ENCODE measurements at regions not wholly inside any gene's neighbourhood (a gene's known extent, or its start where the extent isn't known, plus 50 kb on each side); places are given as distances from the start of the nearest gene placed in this dataset.
"Not testable (repeated sequence)": the region's sequence is repeated elsewhere in the genome, so short reads cannot be mapped to it uniquely, and the experiment has no call there.

DNA sequence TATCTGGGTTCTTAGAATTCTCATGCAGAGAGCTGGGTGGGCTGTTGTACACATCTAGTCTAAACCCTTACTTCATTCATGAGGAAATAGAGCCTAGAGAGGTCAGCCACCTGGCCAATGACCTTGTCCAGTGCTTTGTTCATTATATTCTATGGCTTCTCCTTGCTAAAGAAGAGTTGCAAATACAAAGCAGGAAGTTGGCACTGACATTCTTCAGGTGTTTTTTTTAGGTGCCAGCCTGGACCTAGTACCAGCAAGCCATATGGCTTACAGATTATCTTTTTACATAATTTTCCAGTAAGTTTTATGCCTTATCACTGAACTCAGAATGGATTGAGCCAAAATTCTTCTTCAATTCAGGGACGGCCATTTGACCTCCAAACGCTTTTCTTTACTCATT is 54.7 kb upstream of the PGM2 start:
- no peak for DNase-seq (ENCODE audit: low read depth)

DNA sequence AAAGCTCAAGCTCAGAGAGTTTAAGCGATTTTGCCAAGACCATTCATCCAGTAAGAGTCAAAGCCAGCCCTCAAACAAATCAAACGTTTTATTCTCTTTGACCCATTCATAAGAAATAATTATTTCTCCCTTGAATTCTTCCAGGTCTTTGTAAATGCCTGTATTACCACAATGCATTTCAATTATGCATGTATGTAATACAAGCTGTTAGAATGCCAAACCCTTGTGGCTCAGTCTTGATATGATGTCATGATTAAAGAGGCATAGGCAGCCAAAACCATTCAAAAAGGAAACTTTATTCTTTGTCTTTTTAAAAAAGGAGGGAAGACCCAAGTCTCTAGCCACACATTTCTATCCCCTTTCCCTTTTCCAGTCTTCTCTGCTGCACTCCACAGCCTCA is 56.5 kb upstream of the PGM2 start:
- DNase-seq (ENCODE audit: low read depth), result peak; percentile 37

DNA sequence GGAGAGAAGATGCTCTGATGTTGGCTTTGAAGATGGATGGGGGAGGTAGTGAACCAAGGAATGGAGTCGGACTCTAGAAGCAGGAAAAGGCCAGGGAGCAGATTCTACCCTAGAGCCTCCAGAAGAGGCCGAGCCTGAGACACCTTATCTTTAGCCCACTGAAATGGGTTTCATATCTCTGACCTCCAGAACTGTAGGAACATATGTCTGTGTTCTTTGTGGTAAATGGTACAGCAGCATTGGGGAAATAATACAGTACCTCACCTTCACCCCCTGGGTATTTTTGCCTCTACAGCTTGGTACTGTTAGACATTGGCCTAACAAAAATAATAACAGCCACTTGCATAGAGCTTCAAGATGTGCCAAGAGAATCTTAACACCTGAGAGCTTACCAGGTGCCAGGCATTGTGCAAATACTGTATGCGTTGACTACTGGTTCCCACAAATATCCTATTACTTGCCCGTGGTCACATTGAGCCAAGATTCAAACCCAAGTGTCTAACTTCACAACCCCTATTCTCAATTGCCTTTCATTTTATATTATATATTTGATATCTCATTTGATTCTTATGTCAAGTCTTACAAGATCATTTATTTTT is 57.0 kb upstream of the PGM2 start:
- no peak for DNase-seq (ENCODE audit: low read depth)

DNA sequence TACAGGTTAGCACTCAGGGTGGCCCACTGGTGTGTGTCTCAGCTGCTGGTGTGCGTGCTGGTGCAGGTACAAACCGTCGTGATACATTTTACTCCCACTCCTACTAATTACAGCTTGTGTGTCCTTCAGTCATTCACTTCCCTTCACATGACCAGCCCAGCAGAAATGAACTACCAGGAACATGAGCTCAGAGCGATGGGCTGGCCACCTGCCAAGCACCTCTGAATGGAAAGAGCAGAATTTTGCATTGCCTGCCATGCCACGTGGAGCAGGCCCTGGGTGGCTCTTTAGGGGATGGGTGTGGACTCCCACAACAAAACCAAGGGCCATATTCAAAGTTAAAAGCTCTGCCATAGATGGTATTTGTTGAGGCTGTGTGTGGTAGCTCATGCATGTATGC is 58.9 kb upstream of the PGM2 start:
- DNase-seq (ENCODE audit: low read depth), result no peak

DNA sequence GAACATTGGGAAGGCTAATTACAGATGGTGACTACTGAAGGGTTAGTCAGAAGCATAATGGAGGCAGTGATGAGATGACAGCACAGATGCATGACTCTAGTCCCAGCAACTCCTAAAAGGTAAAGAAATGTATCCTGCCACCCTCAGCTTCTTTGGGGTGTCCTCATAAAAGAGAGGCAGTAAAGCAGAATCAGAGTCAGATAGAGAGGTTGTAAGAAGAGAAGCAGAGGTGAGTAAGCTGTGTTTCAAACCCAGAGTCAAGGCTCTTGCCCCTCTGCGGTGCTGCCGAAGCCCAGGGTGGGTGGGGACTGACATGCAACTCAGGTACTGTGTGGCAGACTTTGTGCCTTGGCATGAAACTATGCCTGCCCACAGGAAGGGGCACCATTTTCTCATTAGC is 59.5 kb upstream of the PGM2 start:
- no peak for DNase-seq (ENCODE audit: low read depth)

DNA sequence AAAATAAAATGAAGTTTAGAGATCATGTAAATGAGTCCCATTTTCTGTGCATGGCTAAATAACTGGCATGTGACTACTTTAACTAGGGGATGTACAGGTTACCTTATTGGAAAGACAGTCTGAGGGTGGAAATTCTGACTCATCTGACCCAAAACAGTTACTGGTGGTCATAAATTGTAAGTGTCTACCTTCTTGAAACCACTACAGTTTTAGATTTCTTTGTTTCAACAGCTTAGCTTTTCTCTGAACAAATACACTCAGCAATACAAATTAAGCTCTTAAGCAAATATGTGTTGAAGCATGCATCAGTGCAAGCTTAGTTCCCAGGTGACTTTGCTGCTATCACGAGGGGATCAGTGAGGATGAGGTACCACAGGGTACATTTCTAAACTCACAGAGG is 60.7 kb upstream of the PGM2 start:
- DNase-seq (ENCODE audit: low read depth), result no peak

DNA sequence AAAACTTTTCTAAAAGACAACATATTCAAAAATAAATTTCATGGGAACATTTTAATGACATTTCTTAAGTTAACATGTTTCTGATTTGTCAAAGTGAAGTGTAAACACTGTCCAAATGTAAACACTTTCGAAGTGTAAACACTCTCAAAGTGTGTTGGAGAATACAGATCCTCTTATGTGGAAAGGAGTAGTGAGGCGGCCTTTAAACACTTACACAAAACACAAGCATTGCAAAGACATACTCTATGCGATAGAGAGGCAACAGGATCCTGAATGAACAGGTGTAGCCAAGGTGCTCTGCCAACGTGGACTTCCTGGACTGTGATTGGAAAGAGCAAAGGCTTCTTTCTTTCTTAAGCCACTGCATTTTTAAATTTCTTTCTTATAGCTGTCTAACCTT is 62.7 kb upstream of the PGM2 start:
- DNase-seq (ENCODE audit: low read depth), result no peak

DNA sequence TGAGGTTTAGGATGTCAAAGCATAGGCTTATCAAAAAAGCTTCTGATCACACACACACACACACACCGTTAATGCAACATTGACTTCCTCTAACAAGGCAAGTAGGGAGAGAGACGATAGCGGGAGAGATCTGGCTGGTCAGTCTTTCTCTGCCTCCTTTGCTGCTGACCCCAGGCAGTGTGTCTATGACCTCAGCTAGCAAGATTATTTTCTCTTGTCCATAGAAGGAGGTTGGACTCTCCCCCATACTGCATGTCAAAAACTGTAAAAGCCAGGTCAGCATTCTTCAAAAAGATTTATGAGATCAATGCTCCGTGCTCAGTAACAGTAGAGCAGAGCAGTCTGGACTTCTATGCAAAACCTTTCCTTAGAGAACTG is 63.5 kb upstream of the PGM2 start:
- no peak for DNase-seq (ENCODE audit: low read depth)

DNA sequence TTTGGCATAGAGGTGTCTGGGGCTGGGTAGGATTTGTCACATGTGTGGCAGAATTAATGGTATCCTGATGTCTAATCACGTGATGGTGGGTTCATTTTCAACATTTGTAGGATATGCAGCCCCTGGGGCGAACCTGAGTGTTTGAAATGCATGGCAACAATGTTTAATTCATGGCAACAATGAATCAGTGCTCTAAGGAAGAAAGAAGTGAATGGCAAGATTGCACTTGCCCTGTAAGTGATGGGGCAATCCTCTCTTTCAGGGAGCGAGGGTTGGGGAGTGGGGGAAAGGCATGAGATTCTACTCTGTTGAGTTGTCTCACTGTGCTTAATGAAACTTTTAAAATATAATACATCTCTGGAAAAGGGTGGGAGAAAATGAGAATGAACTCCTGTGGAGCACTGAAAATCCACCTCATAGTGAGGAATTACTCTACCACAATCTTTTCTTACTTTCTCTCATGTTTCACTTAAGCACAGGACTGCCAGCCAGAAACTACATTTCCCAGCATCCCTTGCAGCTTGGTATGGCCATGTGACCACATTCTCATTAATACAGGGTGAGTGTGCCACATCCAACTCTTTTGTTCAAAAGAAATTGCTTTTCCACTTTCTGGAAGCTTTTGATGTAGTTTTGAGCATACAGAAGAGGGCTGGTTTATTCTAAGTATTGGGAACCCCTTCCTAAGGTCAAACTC is 64.0 kb upstream of the PGM2 start:
- no peak for DNase-seq (ENCODE audit: low read depth)

DNA sequence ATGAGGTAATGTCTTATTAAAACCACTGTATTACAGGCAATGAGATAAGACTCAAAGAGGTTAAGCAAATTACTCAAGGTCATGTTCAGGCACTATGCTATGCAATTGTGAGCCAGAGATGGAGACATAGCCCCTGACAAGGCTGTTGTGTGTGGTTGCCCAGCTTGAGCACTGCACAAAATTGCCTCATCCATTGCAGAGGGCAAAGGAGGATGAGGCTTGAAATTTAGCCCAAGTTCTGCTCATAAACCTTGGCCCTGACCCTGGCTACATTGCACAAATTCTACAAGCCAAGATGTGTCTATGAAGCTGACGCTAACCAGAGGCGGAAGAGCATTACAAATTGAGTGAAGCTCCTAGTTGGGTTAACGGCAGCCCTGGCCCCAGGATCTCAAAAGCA is 65.6 kb upstream of the PGM2 start:
- DNase-seq (ENCODE audit: low read depth), result no peak

DNA sequence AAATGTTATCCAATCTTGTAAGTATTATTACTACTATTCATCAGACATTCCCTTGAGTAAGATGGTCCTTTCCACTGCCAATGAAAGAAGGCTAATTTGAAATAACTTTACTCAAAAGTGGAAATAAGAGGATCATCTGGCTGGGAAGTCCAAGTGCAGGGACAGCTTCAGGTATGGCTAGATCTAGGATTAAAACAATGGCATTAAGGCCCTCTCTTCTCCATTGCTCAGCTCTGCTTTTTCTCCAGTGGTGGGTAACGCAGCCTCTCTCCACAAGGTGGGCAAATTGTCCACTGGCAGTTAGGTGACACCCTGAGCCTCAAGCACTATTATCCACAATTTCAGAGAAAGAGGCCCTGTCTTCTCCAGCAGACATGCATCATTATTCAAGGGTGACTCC is 66.7 kb upstream of the PGM2 start:
- no peak for DNase-seq (ENCODE audit: low read depth)

DNA sequence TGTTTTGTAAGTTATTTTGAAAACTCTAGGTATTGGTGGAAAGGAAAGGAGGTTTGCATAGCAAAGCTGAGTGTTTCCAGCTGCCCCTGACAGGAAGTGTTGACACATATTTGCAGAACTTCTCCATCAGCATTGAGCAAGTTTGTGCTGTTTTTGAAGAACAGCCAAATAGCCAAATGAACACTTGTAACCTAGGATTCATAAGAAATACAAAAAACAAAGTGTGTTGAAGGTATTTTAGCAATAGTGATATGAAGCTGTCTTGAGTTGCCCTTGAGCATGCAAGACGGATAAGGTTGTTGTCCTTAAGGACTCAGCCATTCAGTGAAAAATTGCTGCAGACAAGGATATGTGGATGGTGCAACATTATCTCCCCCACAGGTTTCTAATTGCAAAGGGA is 68.3 kb upstream of the PGM2 start:
- DNase-seq (ENCODE audit: low read depth), result peak; percentile 83

DNA sequence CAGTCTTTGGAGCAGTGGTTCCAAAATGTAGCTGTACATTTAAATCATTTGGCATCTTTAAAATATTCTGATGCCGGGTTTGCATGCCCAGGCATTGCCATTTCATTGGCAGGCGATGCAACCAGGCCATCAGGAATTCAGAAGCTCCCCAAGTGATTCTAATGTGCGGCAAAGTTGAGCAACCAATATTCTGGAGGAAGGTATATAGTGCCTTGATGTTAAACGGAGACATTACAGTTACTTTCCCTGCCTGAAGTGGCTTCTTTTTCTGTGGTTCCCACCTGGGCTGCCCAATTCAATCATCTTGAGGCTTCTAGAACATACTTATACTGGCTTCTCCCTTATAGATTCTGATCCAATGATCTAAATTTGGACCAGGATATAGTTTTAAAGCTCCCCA is 68.7 kb upstream of the PGM2 start:
- no peak for DNase-seq (ENCODE audit: low read depth)

DNA sequence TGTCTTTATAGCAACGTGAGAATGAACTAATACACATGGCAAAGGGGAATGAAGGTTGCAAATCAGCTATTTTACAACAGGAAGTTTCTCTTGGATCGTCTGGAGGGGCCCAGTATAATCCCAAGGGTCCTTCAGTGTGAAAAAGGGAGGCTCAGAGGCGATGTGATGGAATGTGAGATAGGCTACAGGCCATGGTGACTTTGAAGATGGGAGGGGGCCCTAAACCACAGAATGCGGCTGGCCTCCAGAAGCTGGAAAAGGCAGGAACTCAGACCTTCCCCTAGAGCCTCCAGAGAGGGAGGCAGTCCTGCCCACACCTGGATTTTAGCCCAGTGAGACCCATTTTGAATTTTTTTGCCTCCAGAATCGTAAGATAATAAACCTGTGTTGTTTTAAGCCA is 69.4 kb upstream of the PGM2 start:
- no peak for DNase-seq (ENCODE audit: low read depth)

DNA sequence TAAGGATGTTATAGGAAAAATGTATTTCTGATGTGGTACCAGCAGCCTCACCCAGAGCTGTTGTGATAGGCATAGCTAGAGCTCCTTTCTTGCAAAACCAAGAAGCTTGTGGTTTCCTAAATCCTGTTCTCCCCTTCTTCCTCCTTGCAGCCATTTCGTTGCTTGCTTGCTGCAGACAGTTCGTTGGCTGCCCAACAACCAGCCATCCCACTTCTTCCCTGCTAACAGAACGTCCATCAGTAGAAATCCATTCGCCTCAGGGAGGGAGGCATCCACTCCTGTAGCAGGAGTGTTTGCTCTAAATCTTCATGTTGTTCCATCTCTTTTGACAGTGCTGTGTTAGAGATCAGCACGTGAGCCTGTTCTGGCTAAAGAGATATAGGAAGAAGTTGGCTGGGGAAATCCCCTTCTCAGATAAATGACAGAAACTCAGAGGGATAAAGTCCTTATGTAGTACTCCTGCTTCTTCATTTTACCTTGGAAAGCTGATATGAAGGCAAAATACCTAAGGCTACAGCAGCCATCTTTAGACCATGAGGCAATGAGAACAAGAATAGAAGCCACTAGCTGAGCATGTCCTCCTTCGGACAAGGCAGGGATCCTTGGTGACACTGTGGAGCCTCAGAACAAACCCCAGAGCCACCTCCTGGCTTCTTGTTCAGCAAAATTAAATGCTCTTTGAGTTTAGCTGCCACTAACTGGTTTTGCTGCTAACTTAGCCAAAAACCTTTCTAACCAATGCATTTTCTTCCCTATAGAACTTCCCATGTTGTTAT is 68.4 kb upstream of the RELL1 start:
- no peak for DNase-seq (ENCODE audit: low read depth)

DNA sequence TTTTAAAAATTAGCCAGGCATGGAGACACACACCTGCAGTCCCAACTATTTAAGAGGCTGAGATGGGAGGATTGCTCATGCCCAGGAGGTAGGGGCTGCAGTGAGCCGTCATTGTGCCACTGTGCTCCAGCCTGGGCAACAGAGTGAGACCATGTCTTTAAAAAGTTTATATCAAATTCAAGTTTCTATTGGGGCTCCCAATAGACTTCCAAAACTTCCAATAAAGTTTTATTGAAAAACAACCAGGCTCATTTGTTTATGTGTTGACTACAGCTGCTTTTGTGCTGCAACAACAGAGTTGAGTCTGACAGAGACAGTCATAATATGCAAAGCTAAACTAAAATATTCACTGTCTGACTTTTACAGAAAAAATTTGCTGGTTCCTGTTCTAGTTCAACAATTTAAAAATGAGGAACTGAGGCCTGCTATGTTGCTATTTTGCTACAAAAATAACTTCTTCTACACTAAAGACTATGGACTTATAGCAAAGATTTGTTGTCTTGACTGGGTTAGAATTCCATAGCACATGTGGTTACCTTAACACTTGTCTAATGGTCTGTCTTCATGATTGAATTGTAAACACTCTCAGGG is 63.3 kb upstream of the RELL1 start:
- no peak for DNase-seq (ENCODE audit: low read depth)

DNA sequence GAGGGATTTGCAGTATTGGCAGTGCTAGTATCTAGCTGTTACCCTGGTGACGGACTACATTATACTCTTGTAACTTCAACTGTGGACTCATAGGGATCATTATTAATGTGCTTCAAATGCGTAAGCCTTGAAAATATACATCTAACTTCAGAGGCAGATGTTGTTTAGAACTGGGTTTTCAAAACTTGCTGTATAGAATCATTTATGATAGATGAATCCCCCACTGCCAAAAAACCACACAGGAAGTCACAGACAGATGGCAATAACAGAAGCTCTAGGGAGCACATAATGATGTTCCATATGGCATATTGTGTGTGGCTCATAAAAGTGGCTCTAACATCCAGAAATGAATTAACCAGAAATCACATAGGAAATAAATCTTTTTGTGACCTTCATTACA is 62.3 kb upstream of the RELL1 start:
- no peak for DNase-seq (ENCODE audit: low read depth)

DNA sequence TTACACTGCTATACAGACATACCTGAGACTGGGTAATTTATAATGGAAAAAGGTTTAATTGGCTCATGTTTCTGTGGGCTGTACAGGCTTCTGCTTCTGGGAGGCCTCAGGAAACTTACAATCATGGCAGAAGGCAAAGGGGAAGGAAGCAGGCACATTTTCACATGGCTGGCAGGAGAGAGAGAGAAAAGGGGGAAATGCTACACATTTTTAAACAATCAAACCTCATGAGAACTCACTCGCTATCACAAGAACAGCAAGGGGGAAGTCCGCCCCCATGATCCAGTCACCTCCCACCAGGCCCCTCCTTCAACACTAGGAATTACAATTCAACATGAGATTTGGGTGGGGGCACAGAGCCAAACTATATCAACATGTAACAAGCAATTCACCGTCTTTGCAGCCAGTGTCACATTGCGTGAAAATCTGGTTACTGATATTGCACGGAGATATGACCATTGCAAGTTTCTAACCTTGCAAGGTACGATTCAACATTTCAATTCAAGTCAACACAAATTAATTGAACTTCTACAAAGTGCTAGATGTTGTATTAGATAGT is 61.7 kb upstream of the RELL1 start:
- no peak for DNase-seq (ENCODE audit: low read depth)

DNA sequence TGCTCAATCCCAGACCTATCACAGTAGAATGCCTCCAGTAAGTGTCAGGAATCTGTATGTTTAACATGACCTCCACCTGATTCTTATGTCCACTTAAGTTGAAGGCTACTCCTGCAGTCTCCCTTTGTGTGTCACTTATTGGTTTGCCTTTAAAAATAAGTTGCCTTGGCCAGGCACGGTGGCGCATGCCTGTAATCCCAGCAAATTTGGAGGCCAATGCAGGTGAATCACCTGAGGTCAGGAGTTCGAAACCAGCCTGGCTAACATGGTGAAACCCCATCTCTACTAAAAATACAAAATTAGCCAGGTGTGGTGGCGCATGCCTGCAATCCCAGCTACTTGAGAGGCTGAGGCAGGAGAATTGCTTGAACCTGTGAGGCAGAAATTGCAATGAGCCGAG is 60.7 kb upstream of the RELL1 start:
- DNase-seq (ENCODE audit: low read depth), result not testable (repeated sequence)

DNA sequence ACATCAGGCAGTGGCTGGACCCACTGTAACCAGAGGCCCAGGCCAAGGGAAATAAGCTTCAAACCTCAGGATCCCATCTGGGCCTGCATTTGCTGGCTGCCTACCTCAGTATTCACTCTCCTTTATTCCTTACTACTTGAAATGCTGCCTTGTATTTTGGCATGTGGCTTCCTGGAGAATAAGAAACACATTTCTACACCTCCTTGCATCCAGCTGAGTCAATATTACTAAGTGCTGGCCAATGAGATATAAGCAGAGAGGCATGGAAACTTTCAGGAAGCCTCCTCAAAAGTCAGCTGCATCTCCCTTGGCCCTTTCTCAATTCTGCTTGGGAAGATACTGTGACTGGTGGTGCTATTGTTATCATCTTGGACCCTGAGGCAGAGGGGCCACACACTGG is 59.8 kb upstream of the RELL1 start:
- DNase-seq (ENCODE audit: low read depth), result peak; percentile 7

DNA sequence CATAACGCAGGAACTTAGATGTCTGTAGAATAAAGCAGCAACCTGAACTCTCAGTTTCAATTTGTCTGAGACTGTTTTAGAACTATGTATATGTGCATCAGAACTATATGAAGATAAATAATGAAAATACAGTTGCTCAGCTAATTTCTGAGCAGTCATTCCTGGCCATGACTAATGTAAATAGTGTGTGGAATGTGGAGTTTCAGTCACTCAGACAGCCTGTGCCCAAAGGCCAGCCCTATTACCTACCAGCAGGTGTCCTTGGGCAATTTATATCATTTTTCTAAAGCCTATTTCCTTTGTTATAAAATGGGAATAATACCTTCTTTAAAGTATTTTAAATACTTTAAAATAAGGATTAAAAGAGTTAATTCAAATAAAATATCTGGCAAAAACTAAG is 56.0 kb upstream of the RELL1 start:
- DNase-seq (ENCODE audit: low read depth), result no peak

DNA sequence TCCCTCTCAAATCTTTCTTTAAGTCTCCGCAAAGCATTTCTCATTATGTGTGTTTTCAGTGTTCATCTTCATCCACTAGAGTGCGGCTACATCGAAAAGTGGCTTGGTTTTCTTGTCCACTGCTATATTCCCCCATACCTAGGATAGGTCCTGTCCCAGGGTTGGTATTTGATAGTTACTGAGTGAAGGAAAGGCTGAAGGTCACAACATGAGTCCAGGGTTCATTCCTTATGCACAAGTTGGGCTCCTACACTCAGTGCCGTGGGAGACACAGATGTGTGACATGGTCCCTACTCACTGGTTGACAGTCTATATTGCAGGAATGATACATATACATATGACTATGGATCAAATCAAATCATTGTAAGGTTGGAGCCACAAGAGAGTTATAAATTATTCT is 55.4 kb upstream of the RELL1 start:
- no peak for DNase-seq (ENCODE audit: low read depth)

DNA sequence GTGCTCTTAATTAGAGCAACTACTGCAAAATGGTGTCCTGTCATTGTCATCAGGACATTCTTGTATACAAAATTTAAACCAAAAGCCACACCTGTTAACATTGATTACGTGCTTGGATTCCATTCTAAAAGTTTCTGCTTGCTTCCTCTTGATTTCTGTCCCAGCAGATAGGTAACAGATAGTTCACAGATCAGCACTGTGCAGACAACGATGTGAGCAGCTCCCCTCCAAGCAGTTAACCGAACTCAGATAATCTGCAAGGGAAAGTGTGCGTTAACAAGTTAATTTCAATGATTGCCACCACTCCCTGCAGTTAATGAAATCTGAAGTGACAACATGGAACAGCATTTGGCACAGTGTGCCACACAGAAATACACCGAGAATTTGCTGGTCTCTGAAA is 54.4 kb upstream of the RELL1 start:
- DNase-seq (ENCODE audit: low read depth), result no peak
